SK-N-SH (cell line): ENCODE measurements at regions not wholly inside any gene's neighbourhood (a gene's known extent, or its start where the extent isn't known, plus 50 kb on each side); places are given as distances from the start of the nearest gene placed in this dataset.

Experiments
- CTCF ChIA-PET: fragments of 300-600, 350-600 bp; formaldehyde crosslinking; extraction: SDS; loops from one replicate; lab custom pipeline; 2021; lab: Yijun Ruan, JAX
- POLR2A ChIA-PET: fragments of 350-600 bp; sonication (Branson Sonifier 250); formaldehyde crosslinking; extraction: SDS; loops from one replicate; lab custom pipeline; 2020; ENCODE audit warnings: antibody characterized with exemption, inconsistent platforms; lab: Yijun Ruan, JAX
- DNase-seq: peaks from one replicate; pipeline ENCODE4 v3.0.0; 2012
- H2AFZ ChIP-seq: fragments of 200-600 bp; sonication (generic); 2 replicates; pipeline ENCODE4 v1.8.1; 2016; ENCODE audit warnings: antibody characterized with exemption, mild to moderate bottlenecking, low read depth
- H3F3A ChIP-seq: fragments of 200-600 bp; sonication (generic); replicated peaks from 2 replicates; pipeline ENCODE3; 2016; ENCODE audit warnings: antibody characterized with exemption, mild to moderate bottlenecking; ENCODE audit not compliant: insufficient read depth
- H3K27ac ChIP-seq, 2 experiments: fragments of 200-500 bp in 1 of 2; fragments of 200-600 bp in 1 of 2; sonication (Bioruptor generic) in 1 of 2; sonication (generic), shearing (Covaris generic) in 1 of 2; 2 replicates each; pipeline versions ENCODE4 v1.5.1 to v1.6.1; 2014 to 2016; ENCODE audit warnings: low read depth in 2 of 2, inconsistent platforms in 1 of 2, low read length in 1 of 2, mild to moderate bottlenecking in 1 of 2, mixed read lengths in 1 of 2
- H3K27me3 ChIP-seq: fragments of 200-600 bp; sonication (generic), shearing (Covaris generic); 2 replicates; pipeline ENCODE4 v1.6.1; 2016; ENCODE audit warnings: mixed run types; ENCODE audit not compliant: insufficient read depth
- H3K36me3 ChIP-seq, 2 experiments: fragments of 200-500 bp in 1 of 2; fragments of 200-600 bp in 1 of 2; sonication (Bioruptor generic) in 1 of 2; sonication (generic) in 1 of 2; replicated peaks in 1 of 2; 2 replicates each; pipeline versions ENCODE3 to v1.5.1; 2014 to 2016; ENCODE audit warnings: low read length in 1 of 2, mild to moderate bottlenecking in 1 of 2; ENCODE audit not compliant: insufficient read depth in 2 of 2, control insufficient read depth in 1 of 2
- H3K4me1 ChIP-seq, 2 experiments: fragments of 200-500 bp in 1 of 2; fragments of 200-600 bp in 1 of 2; sonication (Bioruptor generic) in 1 of 2; sonication (generic), shearing (Covaris generic) in 1 of 2; 2 replicates each; pipeline versions ENCODE4 v1.5.1 to v1.6.1; 2014 to 2016; ENCODE audit warnings: low read depth in 1 of 2, low read length in 1 of 2, mixed run types in 1 of 2; ENCODE audit not compliant: insufficient read depth in 2 of 2, control insufficient read depth in 1 of 2
- H3K4me2 ChIP-seq: fragments of 200-600 bp; sonication (generic), shearing (Covaris generic); 2 replicates; pipeline ENCODE4 v1.6.1; 2017; ENCODE audit warnings: mixed run types
- H3K4me3 ChIP-seq, 2 experiments: fragments of 200-500 bp in 1 of 2; fragments of 200-600 bp in 1 of 2; sonication (Bioruptor generic) in 1 of 2; sonication (generic), shearing (Covaris generic) in 1 of 2; 2 replicates each; pipeline versions ENCODE4 v1.5.1 to v1.8.1; 2014 to 2016; ENCODE audit warnings: low read depth in 2 of 2, inconsistent platforms in 1 of 2, low read length in 1 of 2, mild to moderate bottlenecking in 1 of 2, mixed read lengths in 1 of 2, moderate library complexity in 1 of 2
- H3K79me2 ChIP-seq: fragments of 200-600 bp; sonication (generic); 2 replicates; pipeline ENCODE4 v1.8.1; 2017; ENCODE audit warnings: mild to moderate bottlenecking; ENCODE audit not compliant: insufficient read depth
- H3K9ac ChIP-seq: fragments of 200-600 bp; sonication (generic); 2 replicates; pipeline ENCODE4 v1.6.1; 2017; ENCODE audit warnings: mixed run types
- H3K9me2 ChIP-seq: fragments of 200-600 bp; sonication (generic); 2 replicates; pipeline ENCODE4 v1.6.1; 2017; ENCODE audit warnings: mixed run types
- H3K9me3 ChIP-seq: fragments of 200-600 bp; sonication (generic); 2 replicates; pipeline ENCODE4 v1.6.1; 2017; ENCODE audit warnings: mixed run types, mild to moderate bottlenecking, moderate library complexity
- H4K20me1 ChIP-seq: fragments of 200-600 bp; sonication (generic); 2 replicates; pipeline ENCODE4 v1.6.1; 2017; ENCODE audit warnings: mild to moderate bottlenecking, mixed run types; ENCODE audit not compliant: insufficient read depth
- EZH2phosphoT487 ChIP-seq: fragments of 200-600 bp; sonication (generic); IDR thresholded peaks from 2 replicates; pipeline ENCODE4 v1.6.1; 2017; ENCODE audit warnings: low read depth, mixed run types, mild to moderate bottlenecking, antibody characterized with exemption, moderate library complexity, borderline replicate concordance
- FOXJ3 ChIP-seq: sonication (generic); formaldehyde crosslinking; IDR thresholded peaks from 2 replicates; pipeline ENCODE4 v1.5.1; 2020; ENCODE audit warnings: mild to moderate bottlenecking, missing genetic modification reagents
- JUND ChIP-seq: IDR thresholded peaks from 2 replicates; pipeline ENCODE4 v1.4.0; 2012
- MAX ChIP-seq: IDR thresholded peaks from 2 replicates; pipeline ENCODE4 v1.4.0; 2012; ENCODE audit warnings: low read depth
- MXI1 ChIP-seq: IDR thresholded peaks from 2 replicates; pipeline ENCODE4 v1.6.1; 2012; ENCODE audit warnings: mild to moderate bottlenecking, low read depth, low read length, improper control_type of control experiment
- NFIC ChIP-seq: IDR thresholded peaks from 2 replicates; pipeline ENCODE4 v1.4.0; 2012; ENCODE audit warnings: borderline replicate concordance
- RAD21 ChIP-seq: IDR thresholded peaks from 2 replicates; pipeline ENCODE4 v1.6.1; 2012; ENCODE audit warnings: mild to moderate bottlenecking, low read length
- RCOR1 ChIP-seq: fragments of 150-350 bp; IDR thresholded peaks from 2 replicates; pipeline ENCODE4 v1.6.1; 2017; ENCODE audit warnings: antibody characterized with exemption, low read length
- REST ChIP-seq: IDR thresholded peaks from 2 replicates; pipeline ENCODE4 v1.6.1; 2012; ENCODE audit warnings: mild to moderate bottlenecking, low read depth, low read length, moderate library complexity
- RFX5 ChIP-seq: IDR thresholded peaks from 2 replicates; pipeline ENCODE4 v1.6.1; 2012; ENCODE audit warnings: mild to moderate bottlenecking, improper control_type of control experiment, low read length
- RXRA ChIP-seq: IDR thresholded peaks from 2 replicates; pipeline ENCODE4 v1.4.0; 2012; ENCODE audit warnings: low read depth, mild to moderate bottlenecking, borderline replicate concordance
- SIN3A ChIP-seq: IDR thresholded peaks from 2 replicates; pipeline ENCODE4 v1.6.1; 2012; ENCODE audit warnings: low read depth, mild to moderate bottlenecking, low read length, moderate library complexity, borderline replicate concordance
- SMC3 ChIP-seq: IDR thresholded peaks from 2 replicates; pipeline ENCODE4 v1.6.1; 2012; ENCODE audit warnings: low read depth, low read length, improper control_type of control experiment
- TAF1 ChIP-seq: IDR thresholded peaks from 2 replicates; pipeline ENCODE4 v1.6.1; 2012; ENCODE audit warnings: low read depth, mild to moderate bottlenecking, low read length, moderate library complexity, borderline replicate concordance
- TCF12 ChIP-seq: IDR thresholded peaks from 2 replicates; pipeline ENCODE4 v1.4.0; 2012
- USF2 ChIP-seq: fragments of 150-350 bp; IDR thresholded peaks from 2 replicates; pipeline ENCODE4 v1.6.1; 2017; ENCODE audit warnings: antibody characterized with exemption, low read length, low read depth, borderline replicate concordance
- WGBS: methylation state at CpG from one replicate; pipeline ENCODE4 v1.1.6; 2017; ENCODE audit warnings: low lambda C conversion rate; 5-methylcytosine and 5-hydroxymethylcytosine counted together
- TF ChIP-seq, protein P1 (sequence below): fragments of 200-600 bp; sonication (generic); IDR thresholded peaks from 2 replicates; pipeline ENCODE4 v1.6.1; 2017; ENCODE audit warnings: antibody characterized with exemption, mild to moderate bottlenecking, moderate library complexity

DNA sequence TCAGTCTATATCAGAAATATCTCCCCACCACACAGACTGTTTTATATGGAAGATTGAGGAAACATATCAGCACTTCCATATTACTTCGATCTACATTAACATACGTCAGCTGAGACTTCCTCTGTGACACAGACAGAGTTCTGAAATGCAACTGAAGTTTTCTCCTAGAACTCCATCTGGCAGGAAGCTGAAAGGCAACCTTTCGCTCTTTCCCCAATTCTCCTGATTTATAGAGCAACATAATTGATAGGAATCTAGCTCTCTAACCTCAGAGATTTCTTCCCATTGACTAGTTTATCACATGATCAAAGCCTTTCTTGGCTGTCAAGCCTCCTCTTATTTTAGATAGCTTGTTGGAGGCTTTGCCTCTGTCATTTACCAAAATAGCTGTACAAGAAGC is 806.7 kb upstream of the CHAC2 start:
- no peak for DNase-seq
- Histone ChIP-seq H3K9ac (no peak overlapping the region), H3K27ac (no peak overlapping the region), H3K4me3 (no peak overlapping the region), H3K9me3 (no peaks in the 10 kb centered on the region), H3K79me2 (no peaks in the 10 kb centered on the region), H3K36me3 (no peaks in the 10 kb centered on the region), H3F3A (no peaks in the 10 kb centered on the region), H4K20me1 (no peaks in the 10 kb centered on the region), H3K9me2 (no peaks in the 10 kb centered on the region), H2AFZ (no peak overlapping the region), H3K27me3 (no peaks in the 10 kb centered on the region), H3K4me2 (no peak overlapping the region), H3K4me1 (no peaks in the 10 kb centered on the region)
- CTCF ChIA-PET: interaction anchor here (0.7 kb wide), 1 partner anchor 12 kb away, joined by 3 read pairs; no protein-coding TSS in a partner anchor
- TF ChIP-seq JUND (no peak), SMC3 (no peak), USF2 (no peak), EZH2phosphoT487 (no peak), RXRA (no peak), TCF12 (no peak), RAD21 (no peak), TAF1 (no peak), RFX5 (no peak), SIN3A (no peak)
- TF ChIP-seq, protein P1, sequence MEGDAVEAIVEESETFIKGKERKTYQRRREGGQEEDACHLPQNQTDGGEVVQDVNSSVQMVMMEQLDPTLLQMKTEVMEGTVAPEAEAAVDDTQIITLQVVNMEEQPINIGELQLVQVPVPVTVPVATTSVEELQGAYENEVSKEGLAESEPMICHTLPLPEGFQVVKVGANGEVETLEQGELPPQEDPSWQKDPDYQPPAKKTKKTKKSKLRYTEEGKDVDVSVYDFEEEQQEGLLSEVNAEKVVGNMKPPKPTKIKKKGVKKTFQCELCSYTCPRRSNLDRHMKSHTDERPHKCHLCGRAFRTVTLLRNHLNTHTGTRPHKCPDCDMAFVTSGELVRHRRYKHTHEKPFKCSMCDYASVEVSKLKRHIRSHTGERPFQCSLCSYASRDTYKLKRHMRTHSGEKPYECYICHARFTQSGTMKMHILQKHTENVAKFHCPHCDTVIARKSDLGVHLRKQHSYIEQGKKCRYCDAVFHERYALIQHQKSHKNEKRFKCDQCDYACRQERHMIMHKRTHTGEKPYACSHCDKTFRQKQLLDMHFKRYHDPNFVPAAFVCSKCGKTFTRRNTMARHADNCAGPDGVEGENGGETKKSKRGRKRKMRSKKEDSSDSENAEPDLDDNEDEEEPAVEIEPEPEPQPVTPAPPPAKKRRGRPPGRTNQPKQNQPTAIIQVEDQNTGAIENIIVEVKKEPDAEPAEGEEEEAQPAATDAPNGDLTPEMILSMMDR: no peak
- WGBS: 12% methylated on average over 3 of the region's 3 CpGs
- POLR2A ChIA-PET: no interaction called here

- no peaks in the 10 kb centered on the region for H3K9me3 ChIP-seq
- no peaks in the 10 kb centered on the region for H4K20me1 ChIP-seq
- DNase-seq: no peak
- no peak overlapping the region for H3K4me3 ChIP-seq
- H3K4me1 ChIP-seq: no peaks in the 10 kb centered on the region
- H3F3A ChIP-seq: no peaks in the 10 kb centered on the region
- ChIA-PET CTCF (no interaction called here), POLR2A (no interaction called here)
- no peak overlapping the region for H3K9ac ChIP-seq
- H3K36me3 ChIP-seq: no peaks in the 10 kb centered on the region
- no peak overlapping the region for H2AFZ ChIP-seq
- H3K9me2 ChIP-seq: no peaks in the 10 kb centered on the region
- no peaks in the 10 kb centered on the region for H3K79me2 ChIP-seq
- no peak overlapping the region for H3K27ac ChIP-seq
- WGBS: 2% methylated on average over 4 of the region's 4 CpGs
- H3K27me3 ChIP-seq: no peaks in the 10 kb centered on the region
- no peak overlapping the region for H3K4me2 ChIP-seq
- TF ChIP-seq RXRA: no peak
- no peak for TF ChIP-seq SIN3A
- TF ChIP-seq NFIC: no peak
- TF ChIP-seq FOXJ3 (CRISPR knock-in tag): no peak
- no peak for TF ChIP-seq MAX
- TF ChIP-seq REST: no peak
- no peak for TF ChIP-seq RFX5
- no peak for TF ChIP-seq EZH2phosphoT487
- TF ChIP-seq RAD21: no peak
- TF ChIP-seq, protein P1: no peak
- no peak for TF ChIP-seq RCOR1
- no peak for TF ChIP-seq MXI1
These were observed 807.8 kb upstream of the CHAC2 start for GRCh38 chr2:52959801-52960200.
